Fibroblast of skin of back (primary cell): ENCODE measurements at regions not wholly inside any gene's neighbourhood (a gene's known extent, or its start where the extent isn't known, plus 50 kb on each side); places are given as distances from the start of the nearest gene placed in this dataset.
"Not testable (repeated sequence)": the region's sequence is repeated elsewhere in the genome, so short reads cannot be mapped to it uniquely, and the experiment has no call there.

Experiments
- DNase-seq: peaks from one replicate; pipeline ENCODE4 v3.0.0-alpha.2; 2013

- DNase-seq, result no peak
These were observed 86.2 kb upstream of the USP29 start for GRCh38 chr19:57033576-57033975.

- DNase-seq, result no peak
These were observed 85.2 kb upstream of the USP29 start for GRCh38 chr19:57034544-57034943.

GRCh38 chr19:57035740-57036139 lies 84.0 kb upstream of the USP29 start:
- not testable (repeated sequence) for DNase-seq

- no peak for DNase-seq
These were observed 82.2 kb upstream of the USP29 start for GRCh38 chr19:57037556-57037955.

- no peak for DNase-seq
These were observed 72.0 kb upstream of the USP29 start for GRCh38 chr19:57047743-57048142.

- DNase-seq, result no peak
These were observed 68.9 kb upstream of the USP29 start for GRCh38 chr19:57050863-57051262.

GRCh38 chr19:57052081-57052480 lies 67.7 kb upstream of the USP29 start:
- DNase-seq, result no peak

GRCh38 chr19:57053401-57053800 lies 66.4 kb upstream of the USP29 start:
- DNase-seq, result no peak

GRCh38 chr19:57055956-57056355 lies 63.8 kb upstream of the USP29 start:
- no peak for DNase-seq

GRCh38 chr19:57057036-57057686 lies 62.6 kb upstream of the USP29 start:
- DNase-seq, result peak; percentile 0

- no peak for DNase-seq
These were observed 60.9 kb upstream of the USP29 start for GRCh38 chr19:57058871-57059270.

GRCh38 chr19:57063070-57063469 lies 56.7 kb upstream of the USP29 start:
- no peak for DNase-seq

- DNase-seq, result no peak
These were observed 52.3 kb upstream of the USP29 start for GRCh38 chr19:57067440-57067839.

GRCh38 chr19:57068311-57068710 lies 51.5 kb upstream of the USP29 start:
- DNase-seq, result no peak

GRCh38 chr19:57068921-57069697 lies 50.7 kb upstream of the USP29 start:
- DNase-seq, result no peak
